IMR-90 (cell line): ENCODE measurements at regions not wholly inside any gene's neighbourhood (a gene's known extent, or its start where the extent isn't known, plus 50 kb on each side); places are given as distances from the start of the nearest gene placed in this dataset.

Source experiments
- ATAC-seq: fragments of 200-7000 bp; cut with Tn5 transposase; 2 replicates; pipeline ENCODE4 v1.9.1; 2020; ENCODE audit warnings: low read depth, mild to moderate bottlenecking, moderate library complexity
- BruUV-seq: library from RNA; stranded (reverse); fragments of 400-500 nt; replicated peaks from 2 replicates; lab custom pipeline; 2021; lab: Mats Ljungman, UMichigan
- CTCF ChIA-PET: fragments of 300-600 bp; formaldehyde crosslinking; extraction: SDS; loops from one replicate; lab custom pipeline; 2021; ENCODE audit warnings: antibody characterized with exemption; lab: Yijun Ruan, JAX
- POLR2A ChIA-PET: fragments of 300-600 bp; sonication (Branson Sonifier 250); formaldehyde crosslinking; loops from one replicate; lab custom pipeline; 2022; ENCODE audit warnings: antibody characterized with exemption; ENCODE audit not compliant: unreplicated experiment; lab: Charles Lee
- DNase-seq: peaks from one replicate; pipeline ENCODE4 v3.0.0; 2013
- H2AFZ ChIP-seq: replicated peaks from 2 replicates; pipeline ENCODE3; 2013; ENCODE audit warnings: low read length, mild to moderate bottlenecking; ENCODE audit not compliant: poor library complexity
- H2AK5ac ChIP-seq: 2 replicates; pipeline ENCODE4 v1.6.1; 2013; ENCODE audit warnings: low read depth, low read length, inconsistent platforms
- H2AK9ac ChIP-seq: replicated peaks from 2 replicates; pipeline ENCODE3; 2013; ENCODE audit warnings: mild to moderate bottlenecking, low read depth, low read length, moderate library complexity; ENCODE audit not compliant: poor library complexity
- H2BK120ac ChIP-seq: 2 replicates; pipeline ENCODE4 v1.6.1; 2013; ENCODE audit warnings: low read depth, low read length, inconsistent platforms
- H2BK15ac ChIP-seq: 3 replicates; pipeline ENCODE4 v1.6.1; 2013; ENCODE audit warnings: low read depth, low read length, inconsistent platforms
- H2BK20ac ChIP-seq: 2 replicates; pipeline ENCODE4 v1.6.1; 2013; ENCODE audit warnings: low read depth, mild to moderate bottlenecking, inconsistent platforms, low read length, moderate library complexity
- H2BK5ac ChIP-seq: 2 replicates; pipeline ENCODE4 v1.6.1; 2013; ENCODE audit warnings: mild to moderate bottlenecking, low read depth, low read length, inconsistent platforms; ENCODE audit not compliant: poor library complexity, severe bottlenecking
- H3K14ac ChIP-seq: replicated peaks from 2 replicates; pipeline ENCODE4 v1.6.1; 2013; ENCODE audit warnings: low read depth, low read length, inconsistent platforms
- H3K18ac ChIP-seq: 2 replicates; pipeline ENCODE4 v1.6.1; 2013; ENCODE audit warnings: low read depth, low read length, control low read depth
- H3K23ac ChIP-seq: 2 replicates; pipeline ENCODE4 v1.6.1; 2013; ENCODE audit warnings: low read depth, low read length, inconsistent platforms
- H3K27ac ChIP-seq: 2 replicates; pipeline ENCODE4 v1.5.1; 2013; ENCODE audit warnings: mild to moderate bottlenecking, control low read depth, low read length; ENCODE audit not compliant: insufficient read depth
- H3K27me3 ChIP-seq: 2 replicates; pipeline ENCODE4 v1.6.1; 2013; ENCODE audit warnings: low read length; ENCODE audit not compliant: control insufficient read depth, insufficient read depth
- H3K36me3 ChIP-seq: 2 replicates; pipeline ENCODE4 v1.6.1; 2013; ENCODE audit warnings: low read length, mixed read lengths; ENCODE audit not compliant: control insufficient read depth, insufficient read depth
- H3K4ac ChIP-seq: 2 replicates; pipeline ENCODE4 v1.6.1; 2013; ENCODE audit warnings: low read depth, low read length, inconsistent platforms
- H3K4me1 ChIP-seq: 2 replicates; pipeline ENCODE4 v1.6.1; 2013; ENCODE audit warnings: low read length, mixed read lengths; ENCODE audit not compliant: control insufficient read depth, insufficient read depth
- H3K4me2 ChIP-seq: 2 replicates; pipeline ENCODE4 v1.6.1; 2013; ENCODE audit warnings: low read depth, mild to moderate bottlenecking, control low read depth, low read length, moderate library complexity
- H3K4me3 ChIP-seq: 2 replicates; pipeline ENCODE4 v1.5.1; 2013; ENCODE audit warnings: low read depth, mild to moderate bottlenecking, control low read depth, low read length, moderate library complexity; ENCODE audit not compliant: insufficient read depth
- H3K56ac ChIP-seq: 2 replicates; pipeline ENCODE4 v1.6.1; 2013; ENCODE audit warnings: low read length, inconsistent platforms; ENCODE audit not compliant: insufficient read depth; ENCODE audit errors: extremely low read depth
- H3K79me1 ChIP-seq, 2 experiments: 2 replicates each; pipeline ENCODE4 v1.6.1; 2013; ENCODE audit warnings: low read length in 2 of 2, inconsistent platforms in 1 of 2, low read depth in 1 of 2
- H3K9ac ChIP-seq: 2 replicates; pipeline ENCODE4 v1.6.1; 2013; ENCODE audit warnings: low read depth, low read length, control low read depth
- H3K9me1 ChIP-seq: 2 replicates; pipeline ENCODE4 v1.6.1; 2013; ENCODE audit warnings: low read length, inconsistent platforms; ENCODE audit not compliant: insufficient read depth
- H3K9me3 ChIP-seq: 2 replicates; pipeline ENCODE4 v1.6.1; 2013; ENCODE audit warnings: low read length; ENCODE audit not compliant: control insufficient read depth, insufficient read depth
- H4K20me1 ChIP-seq: 2 replicates; pipeline ENCODE4 v1.6.1; 2013; ENCODE audit warnings: low read length, inconsistent platforms; ENCODE audit not compliant: insufficient read depth
- H4K5ac ChIP-seq: 2 replicates; pipeline ENCODE4 v1.6.1; 2013; ENCODE audit warnings: mild to moderate bottlenecking, low read depth, low read length, control low read depth
- H4K8ac ChIP-seq, 2 experiments: 2 replicates each; pipeline ENCODE4 v1.6.1; 2013; ENCODE audit warnings: low read depth in 2 of 2, low read length in 2 of 2, control low read depth in 1 of 2, inconsistent platforms in 1 of 2
- H4K91ac ChIP-seq: 2 replicates; pipeline ENCODE4 v1.6.1; 2013; ENCODE audit warnings: low read depth, low read length, inconsistent platforms; ENCODE audit not compliant: insufficient read depth
- BHLHE40 ChIP-seq: fragments of 150-350 bp; IDR thresholded peaks from 2 replicates; pipeline ENCODE4 v1.6.1; 2016; ENCODE audit warnings: mild to moderate bottlenecking, low read depth, low read length
- CEBPB ChIP-seq: IDR thresholded peaks from 2 replicates; pipeline ENCODE4 v1.6.1; 2012; ENCODE audit warnings: low read depth, low read length, improper control_type of control experiment
- CHD1 ChIP-seq: IDR thresholded peaks from 2 replicates; pipeline ENCODE4 v1.6.1; 2012; ENCODE audit warnings: low read depth, low read length, improper control_type of control experiment
- CTCF ChIP-seq: conservative IDR thresholded peaks from 2 replicates; pipeline ENCODE4 v1.5.1; 2012; ENCODE audit warnings: mild to moderate bottlenecking, low read depth, low read length, improper control_type of control experiment
- ELK1 ChIP-seq: fragments of 150-350 bp; IDR thresholded peaks from 2 replicates; pipeline ENCODE4 v1.6.1; 2016; ENCODE audit warnings: low read depth, mild to moderate bottlenecking, low read length, moderate library complexity, borderline replicate concordance
- FOS ChIP-seq: fragments of 150-350 bp; IDR thresholded peaks from 2 replicates; pipeline ENCODE4 v1.6.1; 2016; ENCODE audit warnings: low read depth, low read length
- MAFK ChIP-seq: IDR thresholded peaks from 2 replicates; pipeline ENCODE4 v1.6.1; 2012; ENCODE audit warnings: low read depth, low read length, improper control_type of control experiment
- MAZ ChIP-seq: IDR thresholded peaks from 2 replicates; pipeline ENCODE4 v1.6.1; 2012; ENCODE audit warnings: low read depth, mild to moderate bottlenecking, low read length, improper control_type of control experiment, moderate library complexity, borderline replicate concordance
- MXI1 ChIP-seq: IDR thresholded peaks from 2 replicates; pipeline ENCODE4 v1.6.1; 2012; ENCODE audit warnings: low read depth, mild to moderate bottlenecking, low read length, moderate library complexity, borderline replicate concordance
- NFE2L2 ChIP-seq: fragments of 150-350 bp; IDR thresholded peaks from 2 replicates; pipeline ENCODE4 v1.6.1; 2016; ENCODE audit warnings: low read depth, mild to moderate bottlenecking, low read length
- POLR2A ChIP-seq: IDR thresholded peaks from 2 replicates; pipeline ENCODE4 v1.6.1; 2012; ENCODE audit warnings: mild to moderate bottlenecking, low read depth, low read length
- RAD21 ChIP-seq: IDR thresholded peaks from 2 replicates; pipeline ENCODE4 v1.6.1; 2012; ENCODE audit warnings: low read length, improper control_type of control experiment
- RCOR1 ChIP-seq: IDR thresholded peaks from 2 replicates; pipeline ENCODE4 v1.6.1; 2012; ENCODE audit warnings: mild to moderate bottlenecking, low read length, improper control_type of control experiment; ENCODE audit not compliant: insufficient replicate concordance
- SMC3 ChIP-seq: fragments of 150-350 bp; IDR thresholded peaks from 2 replicates; pipeline ENCODE4 v1.6.1; 2016; ENCODE audit warnings: low read depth, mild to moderate bottlenecking, antibody characterized with exemption, low read length, moderate library complexity
- USF2 ChIP-seq: fragments of 150-350 bp; IDR thresholded peaks from 2 replicates; pipeline ENCODE4 v1.6.1; 2017; ENCODE audit warnings: mild to moderate bottlenecking, antibody characterized with exemption, low read length, low read depth
- WGBS, 2 experiments: methylation state at CpG; one replicate each; pipeline versions ENCODE4 v1.1.5 to v1.1.7; 2013; ENCODE audit warnings: missing lambda C conversion rate in 2 of 2; ENCODE audit not compliant: insufficient read length in 1 of 2; ENCODE audit errors: extremely low coverage in 2 of 2; 5-methylcytosine and 5-hydroxymethylcytosine counted together
- dilution Hi-C: fragments of 300-500 bp; cut with HindIII; formaldehyde crosslinking; loops from one replicate; pipeline ENCODE4 v1.14.3; 2018; ENCODE audit warnings: low sequenced_read_pairs; ENCODE audit not compliant: unreplicated experiment
- in situ Hi-C: fragments of 300-500 bp; cut with MboI; formaldehyde crosslinking; loops from 3 replicates; pipeline ENCODE4 v1.14.3; 2019; ENCODE audit warnings: low sequenced_read_pairs, inconsistent platforms, mixed read lengths
- intact Hi-C: fragments of 100-400 bp; cut with micrococcal nuclease; formaldehyde crosslinking; loops from 2 replicates; pipeline ENCODE4 v1.10.0; 2022

GRCh38 chr2:234422273-234422732 is 74.6 kb downstream of the ARL4C start:
- ChIA-PET CTCF (interaction anchor here (0.6 to 0.9 kb wide), 2 partner anchors 9 to 30 kb away, joined by 4 to 5 read pairs; no protein-coding TSS in a partner anchor), POLR2A (interaction anchor here (0.6 kb wide), 1 partner anchor 582 kb away, joined by 3 read pairs; no protein-coding TSS in a partner anchor)
- Histone ChIP-seq H3K9ac (no peak overlapping the region), H3K4me2 (peak overlapping the region; percentile 66), H2AFZ (no peak overlapping the region), H3K9me1 (peaks cover 16% of the 10 kb centered on the region; the same call in 1 of the 2 replicates), H3K27me3 (no peaks in the 10 kb centered on the region), H4K20me1 (no peaks in the 10 kb centered on the region), H3K36me3 (no peaks in the 10 kb centered on the region), H3K4me1 (peaks cover 21% of the 10 kb centered on the region), H3K56ac (no peak overlapping the region), H3K18ac (peak overlapping the region; percentile 59; the same call in 1 of the 2 replicates), H3K9me3 (no peaks in the 10 kb centered on the region), H3K79me1 (no peaks in the 10 kb centered on the region), H2BK20ac (peak overlapping the region; percentile 91), H4K5ac (peak overlapping the region; percentile 46; the same call in 1 of the 2 replicates), H2BK5ac (peak overlapping the region; percentile 91), H3K4ac (peak overlapping the region; percentile 81), H2AK5ac (peak overlapping the region; percentile 23; the same call in 1 of the 2 replicates), H3K27ac (peak overlapping the region; percentile 58; the same call in 1 of the 2 replicates), H4K91ac (peak overlapping the region; percentile 39; the same call in 1 of the 2 replicates), H4K8ac (peak overlapping the region in 1 of 2 experiments; percentile 78; a peak in 1 of 4 replicates), H2AK9ac (no peak overlapping the region), H3K14ac (no peak overlapping the region), H2BK120ac (peak overlapping the region; percentile 91), H2BK15ac (peak overlapping the region; percentile 52; the same call in 2 of the 3 replicates), H3K4me3 (no peak overlapping the region), H3K23ac (no peak overlapping the region)
- peak; percentile 95 for DNase-seq
- intact Hi-C loops (loop anchor here (2.0 kb wide), 1 partner anchor 72 kb away; no protein-coding TSS in a partner anchor), dilution Hi-C loops (no loop called here), in situ Hi-C loops (no loop called here)
- ATAC-seq, result peak; percentile 88
- WGBS, 2 experiments, result no CpG with 5 or more reads among the region's 4 CpGs
- no TSS peak for BruUV-seq
- TF ChIP-seq MAFK (no peak), RAD21 (0 out of 2 replicates have a peak, but pooled peaks have one; percentile 17), CTCF (no peak), RCOR1 (peak; percentile 78), NFE2L2 (0 out of 2 replicates have a peak, but pooled peaks have one; percentile 41), CHD1 (no peak), MAZ (no peak), ELK1 (no peak), FOS (peak; percentile 92), SMC3 (no peak), USF2 (peak; percentile 84), CEBPB (peak; percentile 66), POLR2A (no peak), MXI1 (peak; percentile 93), BHLHE40 (peak; percentile 79)
